PC-3 (cell line): ENCODE measurements at regions not wholly inside any gene's neighbourhood (a gene's known extent, or its start where the extent isn't known, plus 50 kb on each side); places are given as distances from the start of the nearest gene placed in this dataset.

ENCODE experiments used
- EZH2 ChIP-seq: fragments of 300-600 bp; sonication (generic); IDR thresholded peaks from one replicate; pipeline ENCODE4 v1.6.1; 2017; ENCODE audit warnings: antibody characterized with exemption, mild to moderate bottlenecking, low read length; ENCODE audit not compliant: unreplicated experiment
- EZH2phosphoT487 ChIP-seq: fragments of 300-600 bp; sonication (generic); IDR thresholded peaks from 2 replicates; pipeline ENCODE4 v1.6.1; 2018; ENCODE audit warnings: mild to moderate bottlenecking, antibody characterized with exemption, low read length, borderline replicate concordance

DNA sequence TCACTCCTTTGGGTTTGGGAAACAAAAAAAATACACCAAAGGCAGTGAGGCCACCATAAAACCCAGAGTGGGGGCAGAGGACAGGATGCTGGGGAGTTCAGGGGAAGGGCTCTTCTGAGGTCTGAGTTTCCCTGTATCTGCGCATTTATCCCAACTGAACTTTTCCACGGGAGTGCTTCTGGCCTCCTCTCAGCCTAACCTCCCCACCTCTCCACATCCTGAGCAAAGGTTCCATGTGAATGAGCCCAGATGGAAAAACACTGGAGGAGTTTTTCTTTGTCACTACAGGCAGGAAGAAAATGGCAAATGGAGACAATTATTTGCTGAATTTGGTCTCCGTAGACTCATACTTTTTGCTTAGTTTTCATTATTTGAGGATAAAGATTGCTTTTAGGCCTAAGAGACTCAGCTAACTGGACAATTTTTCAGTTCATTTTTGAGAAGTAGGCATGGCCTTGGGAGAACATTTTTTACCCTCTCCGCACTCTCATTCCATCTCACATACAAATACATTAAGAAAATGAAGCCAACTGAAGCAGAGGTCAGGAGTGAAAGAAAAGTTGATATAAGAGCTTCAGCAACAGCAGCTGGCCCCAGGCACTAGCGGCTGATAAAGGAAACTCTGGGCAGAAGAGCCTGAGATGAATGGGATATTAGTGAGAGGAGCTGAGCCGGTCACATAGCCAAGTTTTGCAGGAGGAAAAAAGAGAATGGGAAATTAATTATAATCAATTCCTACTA lies 82.6 kb upstream of the CYP1B1 start:
- TF ChIP-seq EZH2phosphoT487 (no peak), EZH2 (no peak)
